Amniotic epithelial cell (primary cell): ENCODE measurements at regions not wholly inside any gene's neighbourhood (a gene's known extent, or its start where the extent isn't known, plus 50 kb on each side); places are given as distances from the start of the nearest gene placed in this dataset.
"Not testable (repeated sequence)": the region's sequence is repeated elsewhere in the genome, so short reads cannot be mapped to it uniquely, and the experiment has no call there.

Source experiments
- DNase-seq: peaks from one replicate; pipeline ENCODE4 v3.0.0-alpha.2; 2010; ENCODE audit warnings: low read depth

DNA sequence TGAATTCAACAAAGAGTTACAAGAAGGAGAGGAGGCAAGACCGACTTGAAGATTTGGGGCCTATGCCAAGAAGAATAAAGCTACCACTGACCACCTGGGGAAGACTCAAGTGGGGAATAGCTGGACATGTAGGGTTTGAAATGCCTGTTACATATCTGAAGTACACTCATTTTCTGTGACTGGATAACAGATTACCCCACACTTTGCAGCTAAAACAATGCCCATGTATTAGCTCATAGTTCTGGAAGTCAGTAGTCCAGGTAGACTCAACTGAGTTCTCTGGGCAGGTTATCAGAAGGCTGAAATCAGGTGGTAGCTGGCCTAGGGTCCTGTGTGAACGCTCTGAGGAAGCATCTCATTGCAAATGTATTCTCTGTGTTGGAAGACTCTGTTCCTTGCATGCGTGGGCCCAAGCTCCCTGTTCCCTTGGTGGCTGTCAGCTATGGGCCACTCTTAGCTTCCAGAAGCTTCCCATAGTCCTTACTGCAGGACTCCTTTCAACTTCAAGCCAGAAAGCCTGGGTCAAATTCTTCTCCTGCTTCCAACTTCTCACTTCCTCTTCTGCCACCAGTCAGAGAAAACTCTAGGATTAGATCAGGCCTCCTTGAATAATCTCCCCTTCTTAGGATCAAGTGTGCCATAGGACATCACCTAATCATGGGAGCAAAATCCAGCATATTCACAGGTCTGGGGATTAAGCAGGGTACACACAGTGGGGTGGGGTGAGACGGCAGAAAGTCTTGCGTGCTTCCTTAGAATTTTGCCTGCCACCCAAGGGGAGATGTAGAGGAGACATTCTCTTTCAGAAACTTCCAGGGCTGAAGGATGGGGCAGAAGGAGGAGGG is 187.8 kb downstream of the SHQ1 start:
- DNase-seq = no peak

- no peak for DNase-seq
Observed at GRCh38 chr3:72659596-72659995, 188.6 kb downstream of the SHQ1 start.

DNA sequence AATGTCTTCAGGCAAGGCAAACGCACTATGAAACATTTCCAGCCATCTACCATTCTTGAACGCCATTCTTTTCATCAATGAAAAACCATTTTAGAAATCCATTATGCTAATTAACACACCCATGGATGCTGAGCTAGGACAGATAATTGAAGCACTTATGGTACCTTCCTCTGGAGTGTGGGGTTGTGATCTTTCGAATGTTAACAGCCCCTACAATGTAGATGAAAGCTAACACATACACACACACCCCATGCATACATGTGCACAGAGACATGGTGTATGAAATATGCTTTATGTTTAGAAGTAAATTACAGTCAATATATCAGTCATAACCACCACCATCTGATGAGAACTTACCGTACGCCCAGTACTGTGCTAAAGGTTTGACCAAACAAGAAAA is 189.1 kb downstream of the SHQ1 start:
- no peak for DNase-seq

- DNase-seq = no peak
Observed at GRCh38 chr3:72658466-72659100, 189.7 kb downstream of the SHQ1 start.

GRCh38 chr3:72657666-72658065 is 190.6 kb downstream of the SHQ1 start:
- no peak for DNase-seq

GRCh38 chr3:72655723-72656122 is 192.5 kb downstream of the SHQ1 start:
- no peak for DNase-seq

DNA sequence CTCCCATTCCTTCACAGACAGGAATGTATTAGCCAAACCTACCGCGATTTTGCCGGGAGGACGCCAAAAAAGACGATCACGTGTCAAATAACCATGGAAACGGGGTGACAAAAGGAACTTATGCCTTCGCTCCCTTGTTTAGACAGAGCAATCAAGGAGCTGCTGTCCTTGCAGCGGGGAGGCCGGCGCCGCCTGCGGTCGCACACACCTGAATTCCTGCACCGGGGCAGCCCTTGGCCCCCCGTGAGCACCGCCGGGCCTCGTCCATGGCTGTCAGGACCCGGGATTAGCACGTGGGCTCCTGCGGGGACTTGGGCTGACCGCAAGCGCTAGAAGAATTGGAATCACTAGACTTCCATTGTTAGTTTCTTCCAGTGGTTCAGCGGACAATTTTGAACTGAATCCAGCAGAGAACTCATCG is 193.1 kb downstream of the SHQ1 start:
- no peak for DNase-seq

GRCh38 chr3:72652395-72652794 is 195.8 kb downstream of the SHQ1 start:
- no peak for DNase-seq

DNA sequence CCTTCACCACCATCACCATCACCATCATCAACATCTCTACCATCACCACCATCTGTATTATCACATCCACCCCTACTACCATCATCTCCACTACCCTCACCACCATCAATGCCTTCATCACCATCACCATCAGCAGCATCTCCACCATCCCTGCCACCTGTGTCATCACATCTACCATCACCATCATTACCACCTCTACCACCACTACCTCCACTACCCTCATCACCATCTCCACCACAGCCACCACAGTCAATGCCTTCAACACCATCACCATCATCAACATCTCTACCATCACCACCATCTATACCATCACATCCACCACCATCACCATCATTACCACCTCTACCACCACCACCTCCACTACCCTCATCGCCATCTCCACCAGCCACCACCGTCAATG is 196.7 kb downstream of the SHQ1 start:
- DNase-seq = no peak

- DNase-seq = no peak
Observed at GRCh38 chr3:72646263-72646662, 202.0 kb downstream of the SHQ1 start.

DNA sequence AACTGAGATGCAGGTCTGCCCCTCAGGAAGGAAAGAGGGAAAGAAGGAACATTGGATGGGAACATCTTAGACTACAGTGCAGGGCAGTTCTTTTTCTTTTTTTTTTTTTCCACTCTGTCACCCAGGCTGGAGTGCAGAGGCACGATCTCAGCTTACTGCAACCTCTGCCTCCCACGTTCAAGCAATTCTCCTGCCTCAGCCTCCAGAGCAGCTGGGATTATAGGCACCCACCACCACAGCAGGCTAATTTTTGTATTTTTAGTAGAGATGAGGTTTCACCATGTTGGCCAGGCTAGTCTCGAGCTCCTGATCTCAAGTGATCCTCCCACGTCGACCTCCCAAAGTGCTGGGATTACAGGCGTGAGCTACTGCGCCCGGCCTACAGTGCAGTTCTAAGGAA is 204.6 kb downstream of the SHQ1 start:
- DNase-seq = not testable (repeated sequence)

DNA sequence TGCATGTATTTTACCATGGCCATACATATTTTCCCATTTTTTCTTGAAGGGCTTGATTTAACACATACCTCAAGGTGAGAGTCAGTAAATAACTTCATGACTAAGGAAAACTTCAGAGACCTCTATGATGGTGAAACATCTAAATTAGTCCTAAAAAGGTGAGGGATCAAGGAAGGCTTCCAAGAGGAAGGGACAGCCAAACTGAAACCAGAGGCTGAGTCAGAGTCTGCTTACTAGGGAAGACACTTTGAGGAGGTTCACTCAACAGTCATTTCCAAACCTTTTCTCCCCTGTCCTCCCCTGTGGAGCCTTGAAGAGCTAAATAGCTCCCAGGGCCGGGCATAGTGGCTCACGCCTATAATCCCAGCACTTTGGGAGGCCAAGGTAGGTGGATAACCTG is 206.6 kb downstream of the SHQ1 start:
- DNase-seq = no peak

DNA sequence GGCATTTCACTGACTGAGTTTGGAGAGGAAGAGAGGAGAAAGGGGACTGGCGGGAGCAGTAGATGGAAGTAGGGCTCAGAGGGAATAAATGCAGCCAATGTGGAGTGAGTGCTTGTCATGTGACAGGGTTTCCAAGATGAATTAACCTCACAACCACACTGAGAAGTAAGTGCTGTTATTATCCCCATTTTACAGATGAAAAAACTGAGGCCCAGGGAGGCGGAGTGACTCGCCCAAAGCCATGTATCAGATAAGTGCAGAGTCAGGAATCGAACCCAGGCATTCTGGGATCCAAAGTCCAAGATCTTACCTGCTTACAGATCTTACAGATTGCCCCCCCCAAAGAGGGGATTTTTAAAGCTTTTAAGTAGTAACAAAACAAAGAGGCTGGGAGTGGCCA is 207.2 kb downstream of the SHQ1 start:
- no peak for DNase-seq

- DNase-seq = no peak
Observed at GRCh38 chr3:72636969-72637597, 211.2 kb downstream of the SHQ1 start.

- no peak for DNase-seq
Observed at GRCh38 chr3:72635551-72635950, 212.7 kb downstream of the SHQ1 start.

- DNase-seq = no peak
Observed at GRCh38 chr3:72634128-72634527, 214.1 kb downstream of the SHQ1 start.

DNA sequence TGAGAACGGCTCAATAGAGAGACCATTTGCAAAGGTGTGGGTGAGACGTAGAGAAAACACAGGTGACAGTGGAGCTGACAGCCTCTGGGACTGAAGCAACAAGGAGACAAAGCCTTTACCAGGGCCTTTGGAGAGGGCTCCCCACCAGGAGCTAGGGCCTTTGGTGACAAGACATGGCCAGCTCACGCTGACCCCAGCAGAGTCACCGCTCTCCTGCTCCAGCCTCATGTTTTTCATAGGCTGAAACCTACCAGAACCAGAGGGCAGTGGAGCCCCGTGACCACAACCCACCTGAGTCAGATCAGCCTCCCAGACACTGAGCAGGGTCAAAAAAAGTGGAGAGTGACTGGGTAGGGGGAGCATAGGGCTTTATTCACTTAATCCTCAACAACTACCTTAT is 214.7 kb downstream of the SHQ1 start:
- no peak for DNase-seq

DNA sequence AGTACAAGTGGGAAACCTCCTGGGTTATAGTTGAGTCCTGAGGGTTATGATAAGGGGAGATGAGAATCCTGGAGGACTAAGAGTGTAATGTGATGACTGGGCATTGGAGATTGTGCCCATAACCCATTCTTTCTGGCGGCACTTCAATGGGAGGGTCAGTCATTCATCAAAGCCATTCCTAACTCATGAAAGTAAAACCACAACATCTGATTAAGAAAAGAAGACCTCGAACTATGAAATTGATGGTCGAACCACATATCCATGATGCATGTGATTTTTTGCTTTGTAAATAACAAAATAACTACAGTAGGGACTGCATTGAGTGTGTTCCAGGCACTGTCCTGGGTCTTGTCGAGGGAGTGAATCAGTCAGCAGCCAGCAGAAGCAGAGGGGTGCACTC is 215.1 kb downstream of the SHQ1 start:
- DNase-seq = no peak

DNA sequence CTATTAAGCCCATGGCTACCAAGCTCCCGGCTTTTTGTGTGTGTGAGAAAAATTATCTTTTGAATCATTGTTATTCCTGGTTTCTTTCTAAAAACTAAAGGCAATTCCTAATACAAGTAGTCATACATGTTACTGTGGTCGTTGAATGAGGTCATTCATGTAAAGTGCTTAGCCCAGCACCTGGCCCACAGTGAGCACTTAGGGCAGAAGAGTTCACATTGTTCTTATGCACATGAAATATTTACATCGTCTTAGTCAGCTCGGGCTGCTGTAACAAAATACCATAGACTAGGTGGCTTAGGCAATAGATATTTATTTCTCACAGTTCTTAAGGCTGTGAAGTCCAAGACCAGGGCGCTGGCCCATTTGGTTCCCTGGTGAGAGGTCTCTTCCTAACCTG is 216.1 kb downstream of the SHQ1 start:
- no peak for DNase-seq

- no peak for DNase-seq
Observed at GRCh38 chr3:72630969-72631344, 217.3 kb downstream of the SHQ1 start.

DNA sequence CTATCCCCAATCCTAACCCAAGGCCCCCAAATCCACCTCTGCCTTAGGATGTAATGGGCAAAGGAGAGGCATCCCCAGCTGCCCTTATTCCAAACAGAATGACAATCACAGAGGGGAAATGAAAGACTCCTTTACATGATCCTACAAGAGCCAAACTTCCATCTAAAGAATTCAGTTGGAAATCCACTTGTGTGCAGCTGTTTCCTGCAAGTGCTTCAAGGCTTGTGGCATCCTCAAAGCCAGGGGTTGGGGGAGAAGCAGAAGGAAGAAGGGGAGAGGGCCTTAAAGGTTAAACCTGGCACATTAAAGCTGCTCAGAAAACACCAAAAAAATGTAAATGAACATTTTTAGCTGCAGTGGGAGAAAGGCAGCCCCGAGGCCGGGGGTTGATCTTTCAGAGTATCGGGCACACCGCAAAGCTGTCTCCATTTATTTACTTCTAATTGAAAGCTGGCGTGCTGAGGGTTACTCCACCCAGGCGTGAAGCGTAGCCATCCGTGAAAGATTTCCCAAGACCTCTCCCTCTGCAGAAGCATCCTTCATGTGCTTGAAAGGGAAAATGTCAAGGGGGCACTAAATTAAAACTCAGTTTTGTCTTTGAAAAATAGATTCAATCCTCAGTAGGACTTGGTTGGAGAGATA is 217.8 kb downstream of the SHQ1 start:
- DNase-seq = no peak

DNA sequence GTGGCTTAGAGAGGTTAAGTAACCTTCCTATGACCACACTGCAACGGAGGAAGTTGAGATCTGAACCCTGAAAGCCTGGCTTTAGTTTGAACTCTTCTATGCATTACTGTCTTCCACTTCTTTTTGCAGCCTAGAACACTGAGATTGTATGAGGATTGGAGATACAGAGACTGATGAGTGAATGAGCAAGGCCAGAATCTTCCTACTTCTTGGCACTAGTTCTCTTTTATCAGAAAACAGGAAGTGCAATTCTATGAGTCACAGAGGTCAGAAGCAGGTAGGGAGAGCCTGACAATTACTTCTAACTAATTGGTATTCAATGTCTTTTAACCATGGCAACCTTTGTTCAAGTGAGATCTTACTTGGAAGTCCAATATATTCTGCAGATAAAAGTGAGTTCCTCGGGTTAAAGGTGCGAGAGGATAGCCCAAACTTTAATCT is 219.0 kb downstream of the SHQ1 start:
- peak; percentile 18 for DNase-seq

DNA sequence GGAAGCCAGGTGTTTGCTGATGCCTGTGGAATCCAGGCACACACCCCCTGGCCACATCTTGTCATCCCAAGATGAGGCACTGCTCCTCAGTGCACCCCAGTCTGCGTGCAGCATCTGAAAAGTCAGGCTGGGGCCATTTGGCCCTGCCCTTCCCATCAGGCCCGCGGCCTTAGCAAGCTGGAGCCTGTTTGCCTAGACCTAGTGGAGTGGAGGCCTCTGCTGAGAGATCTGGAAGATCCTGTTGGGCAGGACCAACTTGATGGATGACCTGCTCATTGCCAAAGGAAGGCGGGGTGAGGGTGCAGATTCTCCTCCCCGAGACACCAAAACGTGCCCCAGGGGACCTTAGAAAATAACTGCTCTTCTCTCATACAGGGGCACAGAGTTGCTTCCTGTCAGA is 220.2 kb downstream of the SHQ1 start:
- DNase-seq = no peak
